GM12878 (cell line): ENCODE measurements at regions not wholly inside any gene's neighbourhood (a gene's known extent, or its start where the extent isn't known, plus 50 kb on each side); places are given as distances from the start of the nearest gene placed in this dataset.

Experiments used
- ATAC-seq: fragments of 200-7000 bp; cut with Tn5 transposase; 3 replicates; pipeline ENCODE4 v1.9.1; 2020; ENCODE audit warnings: mild to moderate bottlenecking, moderate library complexity
- BruUV-seq: library from RNA; stranded (reverse); fragments of 400-500 nt; replicated peaks from 2 replicates; lab custom pipeline; 2021; lab: Mats Ljungman, UMichigan
- CTCF ChIA-PET: fragments of 300-600 bp; sonication (Branson Sonifier 250); formaldehyde crosslinking; extraction: SDS; loops from one replicate; lab custom pipeline; 2021; ENCODE audit warnings: inconsistent platforms; lab: Yijun Ruan, JAX
- POLR2A ChIA-PET: fragments of 350-600 bp; formaldehyde crosslinking; extraction: SDS; loops from one replicate; lab custom pipeline; 2021; ENCODE audit warnings: inconsistent platforms; lab: Charles Lee
- RAD21 ChIA-PET: fragments of 300-600 bp; sonication (Branson Sonifier 250); formaldehyde crosslinking; loops from one replicate; lab custom pipeline; 2023; ENCODE audit warnings: antibody characterized with exemption; ENCODE audit not compliant: unreplicated experiment; lab: Charles Lee
- SMC1A ChIA-PET: fragments of 300-600 bp; sonication (Branson Sonifier 250); formaldehyde crosslinking; loops from one replicate; lab custom pipeline; 2023; ENCODE audit not compliant: unreplicated experiment, uncharacterized antibody; lab: Charles Lee
- DNase-seq: peaks from one replicate; pipeline ENCODE4 v3.0.0-alpha.2; 2011; ENCODE audit warnings: low read depth, low spot score
- FAIRE-seq: peaks from 3 replicates; lab custom pipeline; 2011; peaks lifted over from hg19 to GRCh38; lab: Jason Lieb, UNC
- H2AFZ ChIP-seq: 2 replicates; pipeline ENCODE4 v1.6.0; 2011; ENCODE audit warnings: low read depth, low read length, control low read depth; ENCODE audit not compliant: control insufficient read depth
- H3K27ac ChIP-seq: 2 replicates; pipeline ENCODE4 v1.5.1; 2011; ENCODE audit warnings: control low read depth; ENCODE audit not compliant: control insufficient read depth, insufficient read depth
- H3K27me3 ChIP-seq, 2 experiments: replicated peaks in 1 of 2; 2 replicates each; pipeline versions ENCODE4 v1.6.0 to v1.6.1; 2011; ENCODE audit warnings: low read length in 1 of 2; ENCODE audit not compliant: control insufficient read depth in 2 of 2, insufficient read depth in 2 of 2
- H3K36me3 ChIP-seq, 2 experiments: 2 replicates each; pipeline ENCODE4 v1.5.1; 2011; ENCODE audit warnings: low read length in 1 of 2; ENCODE audit not compliant: control insufficient read depth in 2 of 2, insufficient read depth in 2 of 2
- H3K4me1 ChIP-seq: 2 replicates; pipeline ENCODE4 v1.6.1; 2011; ENCODE audit warnings: mild to moderate bottlenecking, low read length, moderate library complexity, mixed read lengths; ENCODE audit not compliant: control insufficient read depth, insufficient read depth
- H3K4me2 ChIP-seq: 2 replicates; pipeline ENCODE4 v1.6.0; 2011; ENCODE audit warnings: control low read depth; ENCODE audit not compliant: control insufficient read depth, insufficient read depth
- H3K4me3 ChIP-seq: fragments of 200-600 bp; sonication (generic); 2 replicates; pipeline ENCODE4 v1.5.1; 2016
- H3K79me2 ChIP-seq: 2 replicates; pipeline ENCODE4 v1.6.0; 2011; ENCODE audit warnings: low read length; ENCODE audit not compliant: control insufficient read depth, insufficient read depth
- H3K9ac ChIP-seq: 2 replicates; pipeline ENCODE4 v1.8.0; 2011; ENCODE audit warnings: low read length, control low read depth, mixed read lengths; ENCODE audit not compliant: control insufficient read depth, insufficient read depth
- H3K9me3 ChIP-seq: replicated peaks from 3 replicates; pipeline ENCODE4 v1.5.1; 2011; ENCODE audit warnings: mild to moderate bottlenecking, low read length; ENCODE audit not compliant: control insufficient read depth, insufficient read depth
- H4K20me1 ChIP-seq: 2 replicates; pipeline ENCODE4 v1.6.0; 2011; ENCODE audit not compliant: control insufficient read depth, insufficient read depth
- BRCA1 ChIP-seq: IDR thresholded peaks from 2 replicates; pipeline ENCODE4 v1.6.1; 2011; ENCODE audit warnings: low read depth, low read length, improper control_type of control experiment
- CBFB ChIP-seq: IDR thresholded peaks from 2 replicates; pipeline ENCODE4 v1.6.1; 2016; ENCODE audit warnings: antibody characterized with exemption, low read depth
- GABPA ChIP-seq: IDR thresholded peaks from 2 replicates; pipeline ENCODE4 v1.6.1; 2014; ENCODE audit warnings: antibody characterized with exemption, low read depth, mild to moderate bottlenecking, inconsistent platforms
- MEF2A ChIP-seq: IDR thresholded peaks from 2 replicates; pipeline ENCODE4 v1.6.1; 2011; ENCODE audit warnings: low read depth, mild to moderate bottlenecking, low read length, moderate library complexity; ENCODE audit not compliant: insufficient read depth
- NFXL1 ChIP-seq: fragments of 450-650 bp; IDR thresholded peaks from 2 replicates; pipeline ENCODE4 v1.6.1; 2017; ENCODE audit warnings: antibody characterized with exemption, mild to moderate bottlenecking, borderline replicate concordance
- POLR2AphosphoS2 ChIP-seq: IDR thresholded peaks from 2 replicates; pipeline ENCODE4 v1.6.1; 2011; ENCODE audit warnings: low read depth, mild to moderate bottlenecking, low read length, improper control_type of control experiment, moderate library complexity
- POU2F2 ChIP-seq: IDR thresholded peaks from 3 replicates; pipeline ENCODE4 v1.6.1; 2011; ENCODE audit warnings: low read depth, mild to moderate bottlenecking, low read length, borderline replicate concordance
- RCOR1 ChIP-seq: conservative IDR thresholded peaks from 2 replicates; pipeline ENCODE4 v1.6.1; 2012; ENCODE audit warnings: low read depth, low read length, improper control_type of control experiment
- SUZ12 ChIP-seq: fragments of 200-600 bp; sonication (generic); IDR thresholded peaks from one replicate; pipeline ENCODE4 v1.6.1; 2018; ENCODE audit warnings: antibody characterized with exemption, mild to moderate bottlenecking; ENCODE audit not compliant: unreplicated experiment
- ZNF622 ChIP-seq: fragments of 450-650 bp; IDR thresholded peaks from 2 replicates; pipeline ENCODE4 v1.6.1; 2017; ENCODE audit warnings: mild to moderate bottlenecking, inconsistent platforms
- ZNF687 ChIP-seq: fragments of 450-650 bp; IDR thresholded peaks from 2 replicates; pipeline ENCODE4 v1.6.1; 2017; ENCODE audit warnings: mild to moderate bottlenecking, moderate library complexity
- ZSCAN29 ChIP-seq: fragments of 450-650 bp; IDR thresholded peaks from 2 replicates; pipeline ENCODE4 v1.6.1; 2017; ENCODE audit warnings: mild to moderate bottlenecking, moderate library complexity
- WGBS: methylation state at CpG from one replicate; pipeline ENCODE4 v1.1.6; 2016; ENCODE audit warnings: low lambda C conversion rate; ENCODE audit not compliant: insufficient replicate concordance, insufficient coverage; ENCODE audit errors: missing lambda C conversion rate; 5-methylcytosine and 5-hydroxymethylcytosine counted together
- in situ Hi-C: fragments of 300-500 bp; cut with MboI; formaldehyde crosslinking; loops from 9 replicates; pipeline ENCODE4 v1.14.3; 2018; ENCODE audit warnings: mixed read lengths
- intact Hi-C: fragments of 100-400 bp; cut with micrococcal nuclease; formaldehyde crosslinking; loops from one replicate; pipeline ENCODE4 v1.14.2; 2022; ENCODE audit not compliant: unreplicated experiment
- TF ChIP-seq, protein P1 (sequence below): fragments of 450-650 bp; IDR thresholded peaks from 2 replicates; pipeline ENCODE4 v1.6.1; 2017; ENCODE audit warnings: mild to moderate bottlenecking, moderate library complexity

DNA sequence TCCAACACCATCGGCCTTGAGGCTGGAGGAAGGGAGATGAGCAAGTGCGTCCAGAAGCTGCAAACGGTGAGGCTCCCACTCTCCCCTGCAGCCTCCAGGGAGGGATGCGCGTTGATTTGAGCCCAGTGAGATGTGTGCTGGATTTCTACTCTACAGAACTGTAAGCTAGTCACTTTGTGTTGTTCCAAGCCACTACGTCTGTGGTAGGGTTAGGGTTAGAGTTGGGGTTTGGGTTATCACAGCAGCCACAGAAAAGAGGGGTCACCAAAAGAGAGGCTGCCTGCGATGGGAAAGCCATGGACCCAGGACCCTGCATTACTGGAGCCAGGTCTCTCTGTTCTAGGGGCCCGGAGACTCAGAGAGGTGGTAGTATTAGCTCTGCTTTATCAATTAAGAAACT is 94.5 kb downstream of the KCNF1 start:
- SMC1A ChIA-PET, result interaction anchor here (1.2 kb wide), 1 partner anchor 215 kb away, joined by 3 read pairs; no protein-coding TSS in a partner anchor
- no peak for ATAC-seq
- in situ Hi-C loops, result no loop called here
- Histone ChIP-seq H3K9ac (no peak overlapping the region), H3K4me1 (no peaks in the 10 kb centered on the region), H2AFZ (no peak overlapping the region), H3K36me3 (no peaks in the 10 kb centered on the region), H3K9me3 (peaks cover 2% of the 10 kb centered on the region; the same call in 1 of the 3 replicates), H3K79me2 (no peaks in the 10 kb centered on the region), H3K27ac (no peak overlapping the region), H3K4me3 (no peak overlapping the region), H3K27me3 (no peaks in the 10 kb centered on the region; a peak in 1 of 4 replicates), H3K4me2 (no peak overlapping the region), H4K20me1 (no peaks in the 10 kb centered on the region)
- RAD21 ChIA-PET, result no interaction called here
- CTCF ChIA-PET, result no interaction called here
- intact Hi-C loops, result no loop called here
- no peak for DNase-seq
- WGBS, result 46% methylated on average over 8 of the region's 8 CpGs
- POLR2A ChIA-PET, result no interaction called here
- TF ChIP-seq SUZ12 (no peak), ZNF687 (no peak), MEF2A (no peak), CBFB (no peak), BRCA1 (no peak), RCOR1 (no peak), GABPA (no peak), ZNF622 (no peak), ZSCAN29 (no peak), POLR2AphosphoS2 (no peak), NFXL1 (no peak), POU2F2 (no peak)
- TF ChIP-seq, protein P1, sequence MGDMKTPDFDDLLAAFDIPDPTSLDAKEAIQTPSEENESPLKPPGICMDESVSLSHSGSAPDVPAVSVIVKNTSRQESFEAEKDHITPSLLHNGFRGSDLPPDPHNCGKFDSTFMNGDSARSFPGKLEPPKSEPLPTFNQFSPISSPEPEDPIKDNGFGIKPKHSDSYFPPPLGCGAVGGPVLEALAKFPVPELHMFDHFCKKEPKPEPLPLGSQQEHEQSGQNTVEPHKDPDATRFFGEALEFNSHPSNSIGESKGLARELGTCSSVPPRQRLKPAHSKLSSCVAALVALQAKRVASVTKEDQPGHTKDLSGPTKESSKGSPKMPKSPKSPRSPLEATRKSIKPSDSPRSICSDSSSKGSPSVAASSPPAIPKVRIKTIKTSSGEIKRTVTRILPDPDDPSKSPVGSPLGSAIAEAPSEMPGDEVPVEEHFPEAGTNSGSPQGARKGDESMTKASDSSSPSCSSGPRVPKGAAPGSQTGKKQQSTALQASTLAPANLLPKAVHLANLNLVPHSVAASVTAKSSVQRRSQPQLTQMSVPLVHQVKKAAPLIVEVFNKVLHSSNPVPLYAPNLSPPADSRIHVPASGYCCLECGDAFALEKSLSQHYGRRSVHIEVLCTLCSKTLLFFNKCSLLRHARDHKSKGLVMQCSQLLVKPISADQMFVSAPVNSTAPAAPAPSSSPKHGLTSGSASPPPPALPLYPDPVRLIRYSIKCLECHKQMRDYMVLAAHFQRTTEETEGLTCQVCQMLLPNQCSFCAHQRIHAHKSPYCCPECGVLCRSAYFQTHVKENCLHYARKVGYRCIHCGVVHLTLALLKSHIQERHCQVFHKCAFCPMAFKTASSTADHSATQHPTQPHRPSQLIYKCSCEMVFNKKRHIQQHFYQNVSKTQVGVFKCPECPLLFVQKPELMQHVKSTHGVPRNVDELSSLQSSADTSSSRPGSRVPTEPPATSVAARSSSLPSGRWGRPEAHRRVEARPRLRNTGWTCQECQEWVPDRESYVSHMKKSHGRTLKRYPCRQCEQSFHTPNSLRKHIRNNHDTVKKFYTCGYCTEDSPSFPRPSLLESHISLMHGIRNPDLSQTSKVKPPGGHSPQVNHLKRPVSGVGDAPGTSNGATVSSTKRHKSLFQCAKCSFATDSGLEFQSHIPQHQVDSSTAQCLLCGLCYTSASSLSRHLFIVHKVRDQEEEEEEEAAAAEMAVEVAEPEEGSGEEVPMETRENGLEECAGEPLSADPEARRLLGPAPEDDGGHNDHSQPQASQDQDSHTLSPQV, result no peak
- TF ChIP-seq, all 136 proteins: peak for 0
- no TSS peak for BruUV-seq
- no peak for FAIRE-seq
